ENCODE measurements at regions not wholly inside any gene's neighbourhood (a gene's known extent, or its start where the extent isn't known, plus 50 kb on each side); places are given as distances from the start of the nearest gene placed in this dataset.
"Not testable (repeated sequence)": the region's sequence is repeated elsewhere in the genome, so short reads cannot be mapped to it uniquely, and the experiment has no call there.

DNA sequence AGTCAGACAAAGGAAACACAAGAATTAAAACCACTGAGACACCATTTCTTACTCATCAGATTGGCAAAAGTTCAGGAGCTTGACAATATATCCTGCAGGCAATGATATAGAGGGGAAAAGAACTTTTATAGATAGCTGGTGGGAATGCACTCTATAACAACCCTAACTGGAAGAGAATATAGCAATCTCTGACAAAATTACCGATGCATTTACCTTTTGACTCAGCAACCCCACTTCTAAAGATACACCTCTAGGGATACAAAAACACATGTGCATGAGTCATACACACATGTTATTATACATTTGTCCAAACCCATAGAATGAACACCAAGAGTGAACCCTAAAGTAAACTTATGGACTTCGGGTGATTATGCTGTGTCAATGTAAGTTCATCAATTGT is 79.4 kb upstream of the SRD5A2 start:
- no peak for DNase-seq

DNA sequence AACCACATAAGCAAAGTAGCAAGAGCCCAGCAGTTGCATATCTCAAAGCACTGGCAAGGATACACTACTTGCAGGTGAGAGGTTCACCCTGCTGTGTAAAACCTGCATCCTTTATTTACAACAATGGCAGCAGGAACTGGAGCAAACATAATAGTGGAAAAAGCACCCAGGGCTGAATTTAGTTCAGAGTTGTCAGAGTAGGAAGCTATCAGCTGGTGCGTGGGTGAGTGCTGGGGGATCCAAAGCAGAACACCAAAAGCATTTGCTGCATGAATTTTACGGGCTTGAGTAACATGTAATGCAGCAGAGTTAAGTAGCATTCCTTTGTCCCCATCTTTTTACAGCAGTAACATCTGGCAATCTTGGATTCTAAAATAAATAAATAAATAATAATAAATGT is 73.5 kb upstream of the SRD5A2 start:
- DNase-seq, result no peak

DNA sequence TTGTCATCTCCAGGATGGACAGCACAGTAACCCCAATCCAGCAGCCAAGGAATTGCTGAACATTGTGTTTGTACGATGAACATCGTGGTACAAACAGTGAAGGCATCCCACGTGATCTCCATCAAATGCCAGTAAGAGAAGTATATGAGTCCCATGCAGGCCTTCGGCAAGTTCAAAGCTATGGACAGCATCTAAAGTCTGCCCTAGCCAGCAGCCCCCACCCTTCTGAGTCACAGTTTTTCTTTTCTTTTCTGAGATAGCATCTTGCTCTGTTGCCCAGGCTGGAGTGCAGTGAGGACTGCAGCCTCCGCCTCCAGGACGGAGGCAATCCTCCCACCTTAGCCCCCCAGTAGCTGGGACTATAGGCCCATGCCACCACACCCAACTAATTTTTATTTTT is 71.0 kb upstream of the SRD5A2 start:
- DNase-seq, result no peak

DNA sequence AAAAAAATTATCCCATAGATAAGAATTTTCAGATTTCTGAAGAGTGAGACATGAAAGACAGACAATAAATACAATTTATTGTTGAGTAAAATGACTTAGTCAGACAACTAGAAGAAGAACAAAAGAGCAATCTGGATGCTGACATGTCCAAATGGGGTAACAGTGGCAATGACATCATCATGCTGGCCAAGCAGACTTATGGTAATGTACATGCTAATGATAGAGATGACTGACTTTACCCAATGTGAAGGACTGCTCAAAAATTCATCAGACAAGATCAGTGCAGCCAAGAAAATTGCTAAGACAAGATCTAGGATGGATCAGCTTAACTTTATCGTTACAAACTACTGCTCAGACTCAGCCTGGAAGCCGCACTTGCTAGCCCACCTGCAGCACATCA is 70.5 kb upstream of the SRD5A2 start:
- no peak for DNase-seq

DNA sequence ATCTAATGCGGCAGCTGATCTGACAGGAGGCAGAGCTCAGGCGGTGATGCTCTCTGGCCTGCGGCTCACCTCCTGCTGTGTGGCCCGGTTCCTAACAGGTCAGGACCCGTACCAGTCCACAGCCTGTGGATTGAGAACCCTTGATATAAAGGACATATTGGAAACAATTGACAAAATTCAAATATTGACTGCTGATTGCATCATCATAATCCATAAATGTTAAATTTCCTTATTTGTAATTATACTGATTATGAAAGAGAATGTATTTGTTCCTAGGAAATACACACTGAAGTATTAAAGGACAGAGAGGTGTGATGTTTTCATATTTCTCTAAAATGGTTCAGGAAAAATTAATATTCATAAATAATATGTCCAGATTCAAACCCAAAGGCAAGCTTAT is 63.8 kb upstream of the SRD5A2 start:
- no peak for DNase-seq

DNA sequence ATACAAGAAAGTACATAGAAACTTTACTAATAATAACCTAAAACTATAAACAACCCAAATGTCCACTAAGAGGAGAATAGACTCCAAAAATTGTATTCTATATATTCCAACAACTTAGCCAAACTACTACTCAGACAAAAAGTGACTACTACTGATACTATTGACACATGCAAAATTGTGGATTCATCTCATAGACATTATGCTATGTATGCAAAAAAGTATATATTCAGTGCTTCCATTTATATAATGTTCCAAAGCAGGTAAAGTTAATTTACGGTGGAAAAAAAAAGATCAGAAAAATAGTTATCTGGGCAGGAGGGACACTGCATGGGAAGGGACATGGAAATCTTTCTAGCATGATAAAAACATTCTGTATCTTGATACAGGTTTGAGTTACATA is 62.0 kb upstream of the SRD5A2 start:
- no peak for DNase-seq

DNA sequence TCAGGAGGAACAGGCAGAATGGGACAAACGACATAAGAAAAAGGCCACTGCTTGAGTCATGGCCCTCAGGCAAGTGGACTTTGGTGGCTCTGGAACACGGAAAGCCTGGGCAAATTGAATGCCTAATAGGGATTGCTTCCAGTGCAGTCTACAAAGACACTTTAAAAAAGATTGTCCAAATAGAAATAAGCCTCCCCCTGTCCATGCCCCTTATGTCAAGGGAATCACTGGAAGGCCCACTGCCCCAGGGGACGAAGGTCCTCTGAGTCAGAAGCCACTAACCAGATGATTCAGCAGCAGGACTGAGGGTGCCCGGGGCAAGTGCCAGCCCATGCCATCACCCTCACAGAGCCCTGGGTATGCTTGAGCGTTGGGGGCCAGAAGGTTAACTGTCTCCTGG is 51.5 kb upstream of the SRD5A2 start:
- not testable (repeated sequence) for DNase-seq

Data from RPMI8226 (cell line).